H9 (cell line): ENCODE measurements at regions not wholly inside any gene's neighbourhood (a gene's known extent, or its start where the extent isn't known, plus 50 kb on each side); places are given as distances from the start of the nearest gene placed in this dataset.

ENCODE experiments used
- DNase-seq: peaks from one replicate; pipeline ENCODE4 v3.0.0-alpha.2; 2017
- H2AFZ ChIP-seq: one replicate; pipeline ENCODE4 v1.6.1; 2013; ENCODE audit warnings: mild to moderate bottlenecking, low read length, control low read depth, moderate library complexity
- H2AK5ac ChIP-seq: 2 replicates; pipeline ENCODE4 v1.6.1; 2013; ENCODE audit warnings: low read length, control low read depth, mixed read lengths; ENCODE audit not compliant: insufficient read length
- H2BK120ac ChIP-seq: one replicate; pipeline ENCODE4 v1.6.1; 2013; ENCODE audit warnings: low read depth, mild to moderate bottlenecking, low read length, control low read depth, inconsistent platforms; ENCODE audit not compliant: poor library complexity, severe bottlenecking
- H2BK12ac ChIP-seq: 2 replicates; pipeline ENCODE4 v1.6.1; 2013; ENCODE audit warnings: low read length, control low read depth, mixed read lengths, low read depth; ENCODE audit not compliant: insufficient read length
- H2BK15ac ChIP-seq: 2 replicates; pipeline ENCODE4 v1.6.1; 2013; ENCODE audit warnings: low read depth, low read length, control low read depth
- H2BK20ac ChIP-seq: one replicate; pipeline ENCODE4 v1.6.1; 2013; ENCODE audit warnings: low read depth, mild to moderate bottlenecking, low read length, control low read depth, inconsistent platforms; ENCODE audit not compliant: poor library complexity, severe bottlenecking
- H2BK5ac ChIP-seq: 2 replicates; pipeline ENCODE4 v1.6.1; 2013; ENCODE audit warnings: low read length, control low read depth, mixed read lengths; ENCODE audit not compliant: insufficient read length
- H3K14ac ChIP-seq: 2 replicates; pipeline ENCODE4 v1.6.1; 2013; ENCODE audit warnings: low read length, control low read depth; ENCODE audit not compliant: insufficient read depth
- H3K18ac ChIP-seq: 2 replicates; pipeline ENCODE4 v1.6.1; 2013; ENCODE audit warnings: low read depth, mild to moderate bottlenecking, mixed read lengths, low read length, control low read depth; ENCODE audit not compliant: insufficient read length
- H3K23ac ChIP-seq: 2 replicates; pipeline ENCODE4 v1.6.1; 2013; ENCODE audit warnings: low read length, control low read depth, mixed read lengths, low read depth; ENCODE audit not compliant: insufficient read length
- H3K23me2 ChIP-seq: 2 replicates; pipeline ENCODE4 v1.6.1; 2013; ENCODE audit warnings: low read depth, mild to moderate bottlenecking, mixed read lengths, low read length, control low read depth; ENCODE audit not compliant: insufficient read length, poor library complexity, severe bottlenecking
- H3K27ac ChIP-seq: 2 replicates; pipeline ENCODE4 v1.5.1; 2013; ENCODE audit warnings: low read length, control low read depth, mixed read lengths, low read depth; ENCODE audit not compliant: insufficient read length
- H3K27me3 ChIP-seq: 2 replicates; pipeline ENCODE4 v1.6.1; 2013; ENCODE audit warnings: low read length, control low read depth, inconsistent platforms; ENCODE audit not compliant: insufficient read depth
- H3K4ac ChIP-seq: 2 replicates; pipeline ENCODE4 v1.6.1; 2013; ENCODE audit warnings: low read depth, mild to moderate bottlenecking, control low read depth, inconsistent platforms, low read length, moderate library complexity
- H3K4me1 ChIP-seq: 2 replicates; pipeline ENCODE4 v1.6.1; 2013; ENCODE audit warnings: low read length, control low read depth, inconsistent platforms; ENCODE audit not compliant: insufficient read depth
- H3K4me2 ChIP-seq: 2 replicates; pipeline ENCODE4 v1.6.1; 2013; ENCODE audit warnings: low read length, control low read depth, mixed read lengths; ENCODE audit not compliant: insufficient read length, insufficient read depth
- H3K56ac ChIP-seq: 2 replicates; pipeline ENCODE4 v1.6.1; 2013; ENCODE audit warnings: low read depth, mild to moderate bottlenecking, mixed read lengths, low read length, control low read depth; ENCODE audit not compliant: insufficient read length
- H3K79me1 ChIP-seq: 2 replicates; pipeline ENCODE4 v1.6.1; 2013; ENCODE audit warnings: low read depth, mild to moderate bottlenecking, moderate library complexity, low read length, control low read depth, inconsistent platforms; ENCODE audit not compliant: insufficient read depth, poor library complexity, severe bottlenecking
- H3K79me2 ChIP-seq: 2 replicates; pipeline ENCODE4 v1.6.1; 2013; ENCODE audit warnings: low read length, control low read depth, inconsistent platforms; ENCODE audit not compliant: insufficient read depth
- H3K9ac ChIP-seq: 2 replicates; pipeline ENCODE4 v1.6.1; 2013; ENCODE audit warnings: low read length, control low read depth, mixed read lengths; ENCODE audit not compliant: insufficient read length; ENCODE audit errors: extremely low read depth
- H3K9me3 ChIP-seq: one replicate; pipeline ENCODE4 v1.6.1; 2013; ENCODE audit warnings: low read depth, low read length, inconsistent platforms; ENCODE audit not compliant: control insufficient read depth
- H3T11ph ChIP-seq: one replicate; pipeline ENCODE4 v1.6.1; 2013; ENCODE audit warnings: mild to moderate bottlenecking, low read length, control low read depth, inconsistent platforms
- H4K20me1 ChIP-seq: one replicate; pipeline ENCODE4 v1.6.1; 2013; ENCODE audit not compliant: control insufficient read depth, insufficient read length, insufficient read depth
- H4K5ac ChIP-seq: 2 replicates; pipeline ENCODE4 v1.6.1; 2013; ENCODE audit warnings: low read depth, mild to moderate bottlenecking, mixed read lengths, low read length, control low read depth; ENCODE audit not compliant: insufficient read length
- H4K8ac ChIP-seq: replicated peaks from 2 replicates; pipeline ENCODE4 v1.6.1; 2013; ENCODE audit warnings: low read length, control low read depth, mixed read lengths, low read depth; ENCODE audit not compliant: insufficient read length
- H4K91ac ChIP-seq: 2 replicates; pipeline ENCODE4 v1.6.1; 2013; ENCODE audit warnings: low read depth, mild to moderate bottlenecking, moderate library complexity, mixed read lengths, low read length, control low read depth; ENCODE audit not compliant: insufficient read length
- H3K27ac Mint-ChIP-seq, 3 experiments: 2 replicates in 2 of 3; 3 replicates in 1 of 3; pipeline ENCODE4 v1.8.0; 2020 to 2021; ENCODE audit warnings: mixed read lengths in 3 of 3, mild to moderate bottlenecking in 1 of 3, moderate library complexity in 1 of 3
- H3K27me3 Mint-ChIP-seq: 2 replicates; pipeline ENCODE4 v1.8.0; 2021; ENCODE audit warnings: low read depth, mild to moderate bottlenecking, moderate library complexity, mixed read lengths
- H3K36me3 Mint-ChIP-seq, 3 experiments: 2 replicates in 2 of 3; 3 replicates in 1 of 3; pipeline ENCODE4 v1.8.0; 2020 to 2021; ENCODE audit warnings: low read depth in 3 of 3, mixed read lengths in 3 of 3; ENCODE audit not compliant: insufficient read depth in 1 of 3
- H3K4me1 Mint-ChIP-seq, 2 experiments: 2 replicates each; pipeline ENCODE4 v1.8.0; 2020; ENCODE audit warnings: mixed read lengths in 2 of 2
- H3K4me3 Mint-ChIP-seq, 2 experiments: 2 replicates in 1 of 2; 3 replicates in 1 of 2; pipeline ENCODE4 v1.8.0; 2020 to 2021; ENCODE audit warnings: mild to moderate bottlenecking in 2 of 2, mixed read lengths in 2 of 2, moderate library complexity in 1 of 2
- H3K9me3 Mint-ChIP-seq, 2 experiments: 2 replicates in 1 of 2; 3 replicates in 1 of 2; pipeline ENCODE4 v1.8.0; 2020; ENCODE audit warnings: mild to moderate bottlenecking in 2 of 2, mixed read lengths in 2 of 2, moderate library complexity in 1 of 2
- WGBS: extraction: QIAGEN DNeasy Blood & Tissue Kit; methylation state at CpG from one replicate; pipeline ENCODE4 v1.1.7; 2013; ENCODE audit warnings: missing lambda C conversion rate, low lambda C conversion rate, mixed read lengths; ENCODE audit not compliant: insufficient read length; ENCODE audit errors: extremely low coverage; 5-methylcytosine and 5-hydroxymethylcytosine counted together
- TF ChIP-seq, protein P1 (sequence below): fragments of 200-600 bp; sonication (generic); conservative IDR thresholded peaks from 3 replicates; pipeline ENCODE4 v1.8.0; 2021; ENCODE audit warnings: antibody characterized with exemption, mild to moderate bottlenecking

DNA sequence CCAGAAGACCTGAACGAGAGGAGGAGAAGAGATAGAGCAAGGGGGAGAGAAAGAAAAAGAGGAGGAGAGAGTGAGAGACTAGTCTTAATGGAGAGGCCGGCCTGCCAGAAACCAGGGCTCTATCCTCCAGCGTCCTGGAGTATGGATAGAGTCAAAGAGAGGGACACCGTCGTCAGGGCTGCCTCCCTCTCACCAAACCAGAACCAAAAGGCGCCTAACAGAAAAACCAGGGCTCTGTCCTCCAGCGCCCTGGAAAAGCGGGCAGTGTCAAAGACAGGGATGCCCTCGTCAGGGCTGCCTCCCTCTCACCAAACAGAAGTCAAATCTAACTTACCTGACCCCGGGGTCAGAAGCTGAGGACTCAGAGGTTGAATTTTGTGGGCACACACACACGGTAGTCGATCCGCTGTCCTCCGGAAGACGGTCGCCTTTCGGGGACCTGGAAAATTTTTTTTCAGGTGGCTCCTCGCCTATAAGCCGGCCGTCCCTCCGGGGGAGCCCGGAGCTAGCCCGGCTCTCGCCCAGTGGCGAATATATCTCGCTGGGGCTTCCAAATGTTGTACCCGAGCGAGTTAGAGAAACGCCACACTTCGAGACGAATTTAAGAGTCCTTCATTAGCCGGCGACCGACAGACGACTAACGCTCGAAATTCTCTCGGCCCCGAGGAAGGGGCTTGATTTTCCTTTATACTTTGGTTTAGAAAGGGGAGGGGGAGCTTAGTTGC, 148.2 kb downstream of the TRIM27 start:
- Histone ChIP-seq H3K27me3 (peaks cover 76% of the 10 kb centered on the region), H2BK12ac (no peak overlapping the region), H4K20me1 (no peaks in the 10 kb centered on the region), H3K56ac (no peak overlapping the region), H3K4me2 (peak overlapping the region; percentile 76), H4K8ac (no peak overlapping the region), H3K23me2 (peaks cover 14% of the 10 kb centered on the region), H3K4ac (no peak overlapping the region), H3K79me2 (no peaks in the 10 kb centered on the region), H3K9me3 (no peaks in the 10 kb centered on the region), H4K5ac (no peak overlapping the region), H2BK15ac (no peak overlapping the region), H2AFZ (no peak overlapping the region), H4K91ac (no peak overlapping the region), H3T11ph (no peak overlapping the region), H3K4me1 (no peaks in the 10 kb centered on the region; the same call in 1 of the 2 replicates), H3K14ac (no peak overlapping the region), H2BK5ac (no peak overlapping the region), H2BK120ac (no peak overlapping the region), H2BK20ac (no peak overlapping the region), H3K27ac (no peak overlapping the region), H2AK5ac (no peak overlapping the region), H3K9ac (no peak overlapping the region), H3K23ac (no peak overlapping the region), H3K79me1 (no peaks in the 10 kb centered on the region), H3K18ac (no peak overlapping the region)
- WGBS = no CpG with 5 or more reads among the region's 39 CpGs
- Mint-ChIP-seq H3K9me3 (peaks cover 11 to 24% of the 10 kb centered on the region in 2 experiments), H3K4me1 (peaks cover 65 to 67% of the 10 kb centered on the region in 2 experiments), H3K36me3 (no peaks in the 10 kb centered on the region; a peak in 2 of 7 replicates), H3K27me3 (peaks cover 98% of the 10 kb centered on the region), H3K4me3 (peak overlapping the region; percentile 70 to 78), H3K27ac (no peak overlapping the region; a peak in 1 of 7 replicates)
- DNase-seq = peak; percentile 54
- TF ChIP-seq, protein P1, sequence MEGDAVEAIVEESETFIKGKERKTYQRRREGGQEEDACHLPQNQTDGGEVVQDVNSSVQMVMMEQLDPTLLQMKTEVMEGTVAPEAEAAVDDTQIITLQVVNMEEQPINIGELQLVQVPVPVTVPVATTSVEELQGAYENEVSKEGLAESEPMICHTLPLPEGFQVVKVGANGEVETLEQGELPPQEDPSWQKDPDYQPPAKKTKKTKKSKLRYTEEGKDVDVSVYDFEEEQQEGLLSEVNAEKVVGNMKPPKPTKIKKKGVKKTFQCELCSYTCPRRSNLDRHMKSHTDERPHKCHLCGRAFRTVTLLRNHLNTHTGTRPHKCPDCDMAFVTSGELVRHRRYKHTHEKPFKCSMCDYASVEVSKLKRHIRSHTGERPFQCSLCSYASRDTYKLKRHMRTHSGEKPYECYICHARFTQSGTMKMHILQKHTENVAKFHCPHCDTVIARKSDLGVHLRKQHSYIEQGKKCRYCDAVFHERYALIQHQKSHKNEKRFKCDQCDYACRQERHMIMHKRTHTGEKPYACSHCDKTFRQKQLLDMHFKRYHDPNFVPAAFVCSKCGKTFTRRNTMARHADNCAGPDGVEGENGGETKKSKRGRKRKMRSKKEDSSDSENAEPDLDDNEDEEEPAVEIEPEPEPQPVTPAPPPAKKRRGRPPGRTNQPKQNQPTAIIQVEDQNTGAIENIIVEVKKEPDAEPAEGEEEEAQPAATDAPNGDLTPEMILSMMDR = no peak
